K562 (cell line): ENCODE measurements at regions not wholly inside any gene's neighbourhood (a gene's known extent, or its start where the extent isn't known, plus 50 kb on each side); places are given as distances from the start of the nearest gene placed in this dataset.

Experiments
- ATAC-seq: fragments of 200-7000 bp; cut with Tn5 transposase; 3 replicates; pipeline ENCODE4 v1.9.1; 2020; ENCODE audit warnings: moderate library complexity
- BruUV-seq: library from RNA; stranded (reverse); fragments of 400-500 nt; replicated peaks from 2 replicates; lab custom pipeline; 2021; lab: Mats Ljungman, UMichigan
- CTCF ChIA-PET: fragments of 300-600 bp; formaldehyde crosslinking; extraction: SDS; loops from one replicate; lab custom pipeline; 2021; ENCODE audit warnings: low intra/inter-chr PET ratio; lab: Yijun Ruan, JAX
- POLR2A ChIA-PET: fragments of 300-600, 350-650 bp; sonication (Branson Sonifier 250); formaldehyde crosslinking; extraction: SDS; loops from one replicate; lab custom pipeline; 2021; ENCODE audit warnings: antibody characterized with exemption, inconsistent platforms; lab: Yijun Ruan, JAX
- DNase-seq, 4 experiments: peaks; one replicate each; pipeline versions ENCODE4 v3.0.0 to v3.0.0-alpha.2; 2011 to 2018; ENCODE audit warnings: low spot score in 3 of 4, mixed read lengths in 3 of 4; ENCODE audit errors: extremely low read depth in 1 of 4
- FAIRE-seq: peaks from 2 replicates; lab custom pipeline; 2011; peaks lifted over from hg19 to GRCh38; lab: Jason Lieb, UNC
- H2AFZ ChIP-seq: 2 replicates; pipeline ENCODE4 v1.6.0; 2011; ENCODE audit warnings: low read depth, low read length, control low read depth, inconsistent platforms
- H3K27ac ChIP-seq: fragments of 200-600 bp; 3 replicates; pipeline ENCODE4 v1.8.0; 2011; ENCODE audit warnings: low read depth, mild to moderate bottlenecking, control low read depth, inconsistent platforms, low read length, moderate library complexity, mixed read lengths; ENCODE audit errors: extremely low read depth
- H3K27me3 ChIP-seq, 2 experiments: fragments of 300-600 bp in 1 of 2; 2 replicates in 1 of 2; 3 replicates in 1 of 2; pipeline versions ENCODE4 v1.6.0 to v1.8.0; 2011; ENCODE audit warnings: inconsistent platforms in 2 of 2, low read length in 2 of 2, mild to moderate bottlenecking in 1 of 2, mixed read lengths in 1 of 2, moderate library complexity in 1 of 2; ENCODE audit not compliant: control insufficient read depth in 2 of 2, insufficient read depth in 2 of 2
- H3K36me3 ChIP-seq: fragments of 300-600 bp; 3 replicates; pipeline ENCODE4 v1.8.0; 2011; ENCODE audit warnings: mild to moderate bottlenecking, low read length, inconsistent platforms; ENCODE audit not compliant: control insufficient read depth, insufficient read depth
- H3K4me1 ChIP-seq, 2 experiments: fragments of 200-600 bp in 1 of 2; replicated peaks in 1 of 2; 2 replicates in 1 of 2; 3 replicates in 1 of 2; pipeline versions ENCODE4 v1.5.1 to v1.8.0; 2011; ENCODE audit warnings: inconsistent platforms in 2 of 2, low read length in 2 of 2, mild to moderate bottlenecking in 1 of 2, mixed read lengths in 1 of 2, moderate library complexity in 1 of 2; ENCODE audit not compliant: control insufficient read depth in 2 of 2, insufficient read depth in 2 of 2
- H3K4me2 ChIP-seq: 2 replicates; pipeline ENCODE4 v1.6.1; 2011; ENCODE audit warnings: low read length, control low read depth, inconsistent platforms, mixed read lengths; ENCODE audit not compliant: insufficient read depth
- H3K4me3 ChIP-seq: fragments of 200-600 bp; sonication (generic), shearing (Covaris generic); 2 replicates; pipeline ENCODE4 v1.5.1; 2016; ENCODE audit warnings: control low read depth, inconsistent platforms
- H3K79me2 ChIP-seq: fragments of 200-600 bp; 3 replicates; pipeline ENCODE4 v1.8.0; 2011; ENCODE audit warnings: low read length, inconsistent platforms; ENCODE audit not compliant: control insufficient read depth, insufficient read depth
- H3K9ac ChIP-seq, 2 experiments: 2 replicates each; pipeline versions ENCODE4 v1.6.0 to v1.6.1; 2011; ENCODE audit warnings: low read depth in 2 of 2, low read length in 2 of 2, control low read depth in 1 of 2, inconsistent platforms in 1 of 2, mild to moderate bottlenecking in 1 of 2, mixed read lengths in 1 of 2; ENCODE audit not compliant: insufficient read depth in 1 of 2
- H3K9me1 ChIP-seq: one replicate; pipeline ENCODE4 v1.6.0; 2011; ENCODE audit warnings: inconsistent platforms, mild to moderate bottlenecking, low read length, moderate library complexity; ENCODE audit not compliant: control insufficient read depth, insufficient read depth
- H3K9me3 ChIP-seq: replicated peaks from 2 replicates; pipeline ENCODE4 v1.5.1; 2011; ENCODE audit warnings: low read depth, low read length, inconsistent platforms; ENCODE audit not compliant: control insufficient read depth, insufficient read depth
- H4K20me1 ChIP-seq: replicated peaks from 2 replicates; pipeline ENCODE4 v1.6.1; 2011; ENCODE audit warnings: low read length, inconsistent platforms, mixed read lengths; ENCODE audit not compliant: control insufficient read depth, insufficient read depth
- CREB3 ChIP-seq: fragments of 450-650 bp; conservative IDR thresholded peaks from 2 replicates; pipeline ENCODE4 v1.6.1; 2016; ENCODE audit warnings: missing genetic modification characterization, low read depth, mild to moderate bottlenecking, missing compliant biosample characterization, moderate library complexity
- ELF1 ChIP-seq: fragments of 200-800 bp; sonication (Bioruptor generic); IDR thresholded peaks from 2 replicates; pipeline ENCODE4 v1.6.1; 2016; ENCODE audit warnings: missing genetic modification characterization, missing compliant biosample characterization
- EWSR1 ChIP-seq: fragments of 450-650 bp; IDR thresholded peaks from 2 replicates; pipeline ENCODE4 v1.6.1; 2018; ENCODE audit warnings: borderline replicate concordance, mild to moderate bottlenecking, low read depth, moderate library complexity; ENCODE audit not compliant: partially characterized antibody
- HNRNPLL ChIP-seq: fragments of 200-400 bp; formaldehyde crosslinking; IDR thresholded peaks from 2 replicates; pipeline ENCODE4 v1.6.1; 2017; ENCODE audit warnings: low read length, low read depth, mild to moderate bottlenecking; ENCODE audit not compliant: poor library complexity, severe bottlenecking
- MTF1 ChIP-seq: fragments of 250-450 bp; sonication (Bioruptor Pico); IDR thresholded peaks from 2 replicates; pipeline ENCODE4 v1.9.0; 2021; ENCODE audit warnings: moderate library complexity, mild to moderate bottlenecking, inconsistent platforms, borderline replicate concordance
- RUNX1 ChIP-seq: sonication (generic); IDR thresholded peaks from 2 replicates; pipeline ENCODE4 v1.6.1; 2016; ENCODE audit warnings: antibody characterized with exemption, low read depth
- ZBTB17 ChIP-seq: fragments of 450-650 bp; formaldehyde crosslinking; IDR thresholded peaks from 2 replicates; pipeline ENCODE4 v1.4.0; 2020; ENCODE audit warnings: mild to moderate bottlenecking
- WGBS: fragments of 100-300 bp; shearing (Covaris generic); methylation state at CpG from one replicate; pipeline ENCODE4 v1.1.6; 2016; ENCODE audit warnings: low coverage, mixed read lengths; ENCODE audit not compliant: insufficient coverage; ENCODE audit errors: missing lambda C conversion rate; 5-methylcytosine and 5-hydroxymethylcytosine counted together
- in situ Hi-C: fragments of 300-500 bp; cut with MboI; formaldehyde crosslinking; loops from 4 replicates; pipeline ENCODE4 v1.15.0; 2018; ENCODE audit warnings: inconsistent platforms, mixed read lengths
- intact Hi-C: fragments of 100-400 bp; cut with micrococcal nuclease; formaldehyde crosslinking; loops from 2 replicates; pipeline ENCODE4 v1.14.2; 2022

GRCh38 chr4:60709061-60709460, 491.1 kb upstream of the ADGRL3 start:
- FAIRE-seq: no peak
- BruUV-seq: no TSS peak
- Histone ChIP-seq H4K20me1 (no peaks in the 10 kb centered on the region), H3K4me2 (no peak overlapping the region), H3K9me1 (no peaks in the 10 kb centered on the region), H2AFZ (no peak overlapping the region), H3K9me3 (0 out of 2 replicates have a peak, but pooled peaks cover 1% of the 10 kb centered on the region), H3K36me3 (no peaks in the 10 kb centered on the region), H3K4me3 (no peak overlapping the region), H3K27ac (no peak overlapping the region), H3K4me1 (no peaks in the 10 kb centered on the region), H3K9ac (no peak overlapping the region), H3K27me3 (no peaks in the 10 kb centered on the region), H3K79me2 (no peaks in the 10 kb centered on the region)
- in situ Hi-C loops: no loop called here
- intact Hi-C loops: no loop called here
- TF ChIP-seq HNRNPLL (no peak), ZBTB17 (CRISPR knock-in tag) (no peak), EWSR1 (no peak), MTF1 (no peak), RUNX1 (no peak), CREB3 (tag) (no peak), ELF1 (no peak)
- ChIA-PET CTCF (no interaction called here), POLR2A (no interaction called here)
- no peak for DNase-seq
- WGBS: 0% methylated on average over 2 of the region's 2 CpGs
- no peak for ATAC-seq
